ENCODE measurements at regions not wholly inside any gene's neighbourhood (a gene's known extent, or its start where the extent isn't known, plus 50 kb on each side); places are given as distances from the start of the nearest gene placed in this dataset.
"Not testable (repeated sequence)": the region's sequence is repeated elsewhere in the genome, so short reads cannot be mapped to it uniquely, and the experiment has no call there.

- Histone ChIP-seq H3K9ac (ENCODE audit: low read length in 3 of 3) (no peak overlapping the region), H3K4me1 (ENCODE audit: control insufficient read depth in 2 of 3, insufficient read depth in 2 of 3, low read depth in 1 of 3, low read length in 3 of 3) (no peaks in the 10 kb centered on the region), H3K9me3 (ENCODE audit: control insufficient read depth in 2 of 3, insufficient read depth in 1 of 3, low read length in 3 of 3) (no peaks in the 10 kb centered on the region), H3K27me3 (ENCODE audit: control insufficient read depth, insufficient read depth, low read length) (no peaks in the 10 kb centered on the region), H3K27ac (ENCODE audit: low read depth in 2 of 2, low read length in 2 of 2) (no peak overlapping the region), H3K36me3 (ENCODE audit: control insufficient read depth in 2 of 3, insufficient read depth in 3 of 3, low read length in 3 of 3) (no peaks in the 10 kb centered on the region), H3K4me3 (ENCODE audit: low read length in 3 of 3) (no peak overlapping the region)
- FAIRE-seq: no peak
- intact Hi-C loops (cut with DNase I): no loop called here
- DNase-seq: peak in 1 of 5 donors; percentile 44
- no peak for TF ChIP-seq CTCF (IDR thresholded peaks at IDR 0.05; ENCODE audit: borderline replicate concordance, extremely low read depth, insufficient read depth)
These were observed 117.7 kb upstream of the GOLGA6L6 start for GRCh38 chr15:20659265-20659664.

- intact Hi-C loops (cut with DNase I): no loop called here
These were observed 116.4 kb upstream of the GOLGA6L6 start for GRCh38 chr15:20658024-20658423.

GRCh38 chr15:20657084-20657483 lies 115.5 kb upstream of the GOLGA6L6 start:
- no peak for TF ChIP-seq CTCF (IDR thresholded peaks at IDR 0.05; ENCODE audit: borderline replicate concordance, extremely low read depth, insufficient read depth)
- Histone ChIP-seq H3K4me1 (ENCODE audit: control insufficient read depth in 2 of 3, insufficient read depth in 2 of 3, low read depth in 1 of 3, low read length in 3 of 3) (no peaks in the 10 kb centered on the region), H3K4me3 (ENCODE audit: low read length in 3 of 3) (no peak overlapping the region), H3K9me3 (ENCODE audit: control insufficient read depth in 2 of 3, insufficient read depth in 1 of 3, low read length in 3 of 3) (no peaks in the 10 kb centered on the region), H3K36me3 (ENCODE audit: control insufficient read depth in 2 of 3, insufficient read depth in 3 of 3, low read length in 3 of 3) (no peaks in the 10 kb centered on the region), H3K27ac (ENCODE audit: low read depth in 2 of 2, low read length in 2 of 2) (no peak overlapping the region), H3K9ac (ENCODE audit: low read length in 3 of 3) (no peak overlapping the region), H3K27me3 (ENCODE audit: control insufficient read depth, insufficient read depth, low read length) (no peaks in the 10 kb centered on the region)
- FAIRE-seq (no peak), DNase-seq (no peak)
- intact Hi-C loops (cut with DNase I): no loop called here

More at GRCh38 chr15:20658024-20658423, 116.4 kb upstream of the GOLGA6L6 start:
- FAIRE-seq (no peak), DNase-seq (no peak)
- Histone ChIP-seq H3K27ac (ENCODE audit: low read depth in 2 of 2, low read length in 2 of 2) (no peak overlapping the region), H3K4me3 (ENCODE audit: low read length in 3 of 3) (no peak overlapping the region), H3K36me3 (ENCODE audit: control insufficient read depth in 2 of 3, insufficient read depth in 3 of 3, low read length in 3 of 3) (no peaks in the 10 kb centered on the region), H3K9ac (ENCODE audit: low read length in 3 of 3) (no peak overlapping the region), H3K27me3 (ENCODE audit: control insufficient read depth, insufficient read depth, low read length) (no peaks in the 10 kb centered on the region), H3K9me3 (ENCODE audit: control insufficient read depth in 2 of 3, insufficient read depth in 1 of 3, low read length in 3 of 3) (no peaks in the 10 kb centered on the region), H3K4me1 (ENCODE audit: control insufficient read depth in 2 of 3, insufficient read depth in 2 of 3, low read depth in 1 of 3, low read length in 3 of 3) (no peaks in the 10 kb centered on the region)
- TF ChIP-seq CTCF (IDR thresholded peaks at IDR 0.05; ENCODE audit: borderline replicate concordance, extremely low read depth, insufficient read depth): no peak

- no peaks in the 10 kb centered on the region for H3K4me1 ChIP-seq (ENCODE audit: control insufficient read depth in 2 of 3, insufficient read depth in 2 of 3, low read depth in 1 of 3, low read length in 3 of 3)
- H3K9me3 ChIP-seq (ENCODE audit: control insufficient read depth in 2 of 3, insufficient read depth in 1 of 3, low read length in 3 of 3): no peaks in the 10 kb centered on the region
- H3K36me3 ChIP-seq (ENCODE audit: control insufficient read depth in 2 of 3, insufficient read depth in 3 of 3, low read length in 3 of 3): no peaks in the 10 kb centered on the region
- no peak for TF ChIP-seq CTCF (IDR thresholded peaks at IDR 0.05; ENCODE audit: borderline replicate concordance, extremely low read depth, insufficient read depth)
- no peaks in the 10 kb centered on the region for H3K27me3 ChIP-seq (ENCODE audit: control insufficient read depth, insufficient read depth, low read length)
- DNase-seq (no peak), FAIRE-seq (peak; percentile 62)
- no peak overlapping the region for H3K9ac ChIP-seq (ENCODE audit: low read length in 3 of 3)
- no peak overlapping the region for H3K4me3 ChIP-seq (ENCODE audit: low read length in 3 of 3)
- intact Hi-C loops (cut with DNase I): no loop called here
- H3K27ac ChIP-seq (ENCODE audit: low read depth in 2 of 2, low read length in 2 of 2): no peak overlapping the region
These were observed 111.3 kb upstream of the GOLGA6L6 start for GRCh38 chr15:20652914-20653313.

GRCh38 chr15:20648402-20648975 lies 106.9 kb upstream of the GOLGA6L6 start:
- H3K27me3 ChIP-seq (ENCODE audit: control insufficient read depth, insufficient read depth, low read length); H3K9me3 ChIP-seq (ENCODE audit: control insufficient read depth in 2 of 3, insufficient read depth in 1 of 3, low read length in 3 of 3); H3K4me3 ChIP-seq (ENCODE audit: low read length in 3 of 3); H3K36me3 ChIP-seq (ENCODE audit: control insufficient read depth in 2 of 3, insufficient read depth in 3 of 3, low read length in 3 of 3); H3K9ac ChIP-seq (ENCODE audit: low read length in 3 of 3); H3K4me1 ChIP-seq (ENCODE audit: control insufficient read depth in 2 of 3, insufficient read depth in 2 of 3, low read depth in 1 of 3, low read length in 3 of 3); H3K27ac ChIP-seq (ENCODE audit: low read depth in 2 of 2, low read length in 2 of 2); DNase-seq; intact Hi-C loops (cut with DNase I); FAIRE-seq: not testable (repeated sequence)

All from kidney (tissue), 13 donors.